ENCODE measurements at regions not wholly inside any gene's neighbourhood (a gene's known extent, or its start where the extent isn't known, plus 50 kb on each side); places are given as distances from the start of the nearest gene placed in this dataset.

GRCh38 chr4:125677665-125678307 lies 363.0 kb downstream of the FAT4 start:
- no peak for TF ChIP-seq EP300 (IDR thresholded peaks at IDR 0.05)
- no peak for TF ChIP-seq POLR2A (IDR thresholded peaks at IDR 0.05)
